DND-41 (cell line): ENCODE measurements at regions not wholly inside any gene's neighbourhood (a gene's known extent, or its start where the extent isn't known, plus 50 kb on each side); places are given as distances from the start of the nearest gene placed in this dataset.

Experiments
- ATAC-seq: fragments of 200-7000 bp; cut with Tn5 transposase; 3 replicates; pipeline ENCODE4 v1.9.1; 2021; ENCODE audit warnings: low read depth; ENCODE audit not compliant: insufficient read depth
- DNase-seq: peaks from one replicate; pipeline ENCODE4 v3.0.0-alpha.2; 2020
- H2AFZ ChIP-seq: 2 replicates; pipeline ENCODE4 v1.6.0; 2012; ENCODE audit warnings: low read depth, low read length
- H3K27ac ChIP-seq: 2 replicates; pipeline ENCODE4 v1.5.1; 2012; ENCODE audit warnings: low read length, inconsistent platforms
- H3K27me3 ChIP-seq: fragments of 200-600 bp; sonication (generic); 2 replicates; pipeline ENCODE4 v1.6.0; 2012; ENCODE audit warnings: low read length, mild to moderate bottlenecking, inconsistent platforms; ENCODE audit not compliant: insufficient read depth, poor library complexity
- H3K36me3 ChIP-seq: 2 replicates; pipeline ENCODE4 v1.5.1; 2012; ENCODE audit warnings: low read length, inconsistent platforms; ENCODE audit not compliant: insufficient read depth
- H3K4me1 ChIP-seq: 2 replicates; pipeline ENCODE4 v1.5.1; 2012; ENCODE audit warnings: mild to moderate bottlenecking, low read length; ENCODE audit not compliant: insufficient read depth
- H3K4me2 ChIP-seq: 2 replicates; pipeline ENCODE4 v1.6.0; 2012; ENCODE audit warnings: mild to moderate bottlenecking, moderate library complexity, low read length, inconsistent platforms; ENCODE audit not compliant: insufficient read depth
- H3K4me3 ChIP-seq, 2 experiments: fragments of 200-600 bp in 1 of 2; shearing (Covaris generic) in 1 of 2; 2 replicates each; pipeline ENCODE4 v1.5.1; 2012 to 2016; ENCODE audit warnings: inconsistent platforms in 2 of 2, low read length in 2 of 2, mild to moderate bottlenecking in 2 of 2, low read depth in 1 of 2, moderate library complexity in 1 of 2
- H3K79me2 ChIP-seq: 2 replicates; pipeline ENCODE4 v1.6.0; 2012; ENCODE audit warnings: low read length, inconsistent platforms; ENCODE audit not compliant: insufficient read depth
- H3K9ac ChIP-seq: 2 replicates; pipeline ENCODE4 v1.6.0; 2012; ENCODE audit warnings: low read depth, mild to moderate bottlenecking, inconsistent platforms, low read length, moderate library complexity
- H3K9me3 ChIP-seq: 2 replicates; pipeline ENCODE4 v1.5.1; 2012; ENCODE audit warnings: low read length, moderate library complexity, mild to moderate bottlenecking, inconsistent platforms; ENCODE audit not compliant: insufficient read depth, severe bottlenecking
- H4K20me1 ChIP-seq: 2 replicates; pipeline ENCODE4 v1.6.0; 2012; ENCODE audit warnings: low read length; ENCODE audit not compliant: insufficient read depth
- CTCF ChIP-seq: IDR thresholded peaks from 2 replicates; pipeline ENCODE4 v1.5.1; 2012; ENCODE audit warnings: borderline replicate concordance, low read length, moderate library complexity, mild to moderate bottlenecking; ENCODE audit not compliant: poor library complexity, severe bottlenecking; ENCODE audit errors: extremely low read depth
- EZH2 ChIP-seq: IDR thresholded peaks from 3 replicates; pipeline ENCODE4 v1.6.1; 2012; ENCODE audit warnings: borderline replicate concordance, low read depth, mild to moderate bottlenecking, moderate library complexity, low read length, inconsistent platforms; ENCODE audit not compliant: severe bottlenecking

DNA sequence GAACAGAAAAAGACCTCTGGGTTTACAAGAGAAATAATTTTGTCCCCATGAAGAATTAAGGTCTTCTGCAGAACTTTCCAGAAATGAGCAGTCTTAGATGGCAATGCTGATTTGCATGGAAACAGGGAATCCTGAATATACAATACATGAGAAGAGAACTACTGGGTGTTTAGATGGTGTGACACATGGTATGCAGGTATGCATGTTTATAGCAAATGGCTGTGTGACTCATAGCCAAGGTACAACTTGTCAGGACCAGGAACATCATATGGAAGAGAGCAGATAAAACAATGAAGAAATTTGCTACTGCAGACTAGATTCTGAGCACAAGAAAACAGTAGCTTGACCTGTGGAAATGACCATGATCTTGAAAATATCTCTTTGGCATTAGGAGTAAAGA lies 907.8 kb downstream of the GATA3 start:
- DNase-seq (no peak), ATAC-seq (no peak)
- Histone ChIP-seq H2AFZ (no peak overlapping the region), H3K36me3 (no peaks in the 10 kb centered on the region), H4K20me1 (no peaks in the 10 kb centered on the region), H3K9me3 (no peaks in the 10 kb centered on the region), H3K4me1 (no peaks in the 10 kb centered on the region), H3K4me2 (no peak overlapping the region), H3K4me3 (no peak overlapping the region), H3K27me3 (no peaks in the 10 kb centered on the region), H3K9ac (no peak overlapping the region), H3K79me2 (no peaks in the 10 kb centered on the region), H3K27ac (no peak overlapping the region)
- no peak for TF ChIP-seq CTCF
- no peak for TF ChIP-seq EZH2

GRCh38 chr10:8967061-8967460 lies 912.6 kb downstream of the GATA3 start:
- Histone ChIP-seq H3K27me3 (no peaks in the 10 kb centered on the region), H3K27ac (no peak overlapping the region), H3K36me3 (no peaks in the 10 kb centered on the region), H3K4me2 (no peak overlapping the region), H3K4me1 (no peaks in the 10 kb centered on the region), H3K79me2 (no peaks in the 10 kb centered on the region), H4K20me1 (no peaks in the 10 kb centered on the region), H2AFZ (no peak overlapping the region), H3K9ac (no peak overlapping the region), H3K4me3 (no peak overlapping the region), H3K9me3 (no peaks in the 10 kb centered on the region)
- DNase-seq: no peak
- TF ChIP-seq CTCF: no peak
- no peak for TF ChIP-seq EZH2
- ATAC-seq: no peak

DNA sequence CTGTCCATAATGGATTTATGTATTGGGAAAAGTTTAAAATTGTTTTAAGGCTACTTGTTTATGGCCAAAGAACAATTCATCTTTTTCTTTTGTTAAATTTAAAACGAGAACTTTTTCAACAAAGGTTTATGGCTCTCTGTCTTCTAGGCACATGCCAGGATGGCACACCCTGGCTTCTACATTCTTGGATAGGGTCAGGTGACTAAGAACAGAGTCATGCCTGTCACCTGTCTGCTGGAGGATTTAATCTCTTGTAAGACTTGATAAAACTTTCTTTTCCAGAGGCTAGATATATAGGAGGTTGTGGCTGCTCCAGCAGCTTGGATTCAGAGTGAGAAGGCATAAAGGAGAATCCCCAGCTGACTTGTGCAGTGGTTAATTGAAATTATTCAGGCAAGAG lies 915.4 kb downstream of the GATA3 start:
- no peak for TF ChIP-seq EZH2
- TF ChIP-seq CTCF: no peak

DNA sequence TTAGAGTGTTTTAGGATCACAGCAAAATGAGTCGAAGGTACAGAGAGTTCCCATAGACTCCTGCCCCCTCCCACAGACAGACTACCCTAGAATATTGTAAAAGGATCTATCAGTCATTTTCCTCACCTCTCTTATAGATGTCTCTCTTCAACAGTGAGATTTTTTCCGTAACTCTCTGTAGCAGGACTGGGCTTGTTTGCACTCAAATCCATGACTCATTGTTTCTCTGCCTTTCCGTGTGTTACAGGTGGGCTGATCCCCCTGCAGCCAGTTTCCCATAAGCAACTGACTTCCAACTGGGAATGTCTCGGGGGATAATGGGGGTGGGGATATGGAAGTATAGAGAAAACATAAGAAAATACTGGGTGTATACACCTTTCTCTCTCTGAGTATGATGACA lies 921.0 kb downstream of the GATA3 start:
- no peak for DNase-seq
- H3K4me3 ChIP-seq: no peak overlapping the region
- no peaks in the 10 kb centered on the region for H3K27me3 ChIP-seq
- H3K27ac ChIP-seq: no peak overlapping the region
- no peak overlapping the region for H3K4me2 ChIP-seq
- H3K9me3 ChIP-seq: no peaks in the 10 kb centered on the region
- no peak for ATAC-seq
- H3K9ac ChIP-seq: no peak overlapping the region
- no peaks in the 10 kb centered on the region for H4K20me1 ChIP-seq
- H3K4me1 ChIP-seq: no peaks in the 10 kb centered on the region
- H2AFZ ChIP-seq: no peak overlapping the region
- no peak for TF ChIP-seq CTCF
- TF ChIP-seq EZH2: no peak
- H3K36me3 ChIP-seq: no peaks in the 10 kb centered on the region
- no peaks in the 10 kb centered on the region for H3K79me2 ChIP-seq

More for the DNA sequence above, 915.4 kb downstream of the GATA3 start:
- no peaks in the 10 kb centered on the region for H3K4me1 ChIP-seq
- no peak overlapping the region for H3K4me3 ChIP-seq
- H3K36me3 ChIP-seq: no peaks in the 10 kb centered on the region
- H3K27me3 ChIP-seq: no peaks in the 10 kb centered on the region
- H3K27ac ChIP-seq: no peak overlapping the region
- H4K20me1 ChIP-seq: no peaks in the 10 kb centered on the region
- no peaks in the 10 kb centered on the region for H3K9me3 ChIP-seq
- H3K4me2 ChIP-seq: no peak overlapping the region
- ATAC-seq: no peak
- no peak for DNase-seq
- H3K9ac ChIP-seq: no peak overlapping the region
- no peak overlapping the region for H2AFZ ChIP-seq
- no peaks in the 10 kb centered on the region for H3K79me2 ChIP-seq
